Activated T-cell treated with anti-CD3 and anti-CD28 coated beads for 48 hours (primary cell): ENCODE measurements at regions not wholly inside any gene's neighbourhood (a gene's known extent, or its start where the extent isn't known, plus 50 kb on each side); places are given as distances from the start of the nearest gene placed in this dataset.
A peak's percentile ranks its signal among the peaks of the same experiment; 100 is the strongest.

Source experiments
- DNase-seq: peaks from one replicate; pipeline ENCODE4 v3.0.0-alpha.2; 2020; ENCODE audit warnings: low read depth

GRCh38 chr6:141307309-141307998, 825.3 kb upstream of the GJE1 start:
- peak; percentile 1 for DNase-seq

GRCh38 chr6:141303907-141304306, 828.8 kb upstream of the GJE1 start:
- no peak for DNase-seq

GRCh38 chr6:141301779-141302178, 830.9 kb upstream of the GJE1 start:
- no peak for DNase-seq

DNA sequence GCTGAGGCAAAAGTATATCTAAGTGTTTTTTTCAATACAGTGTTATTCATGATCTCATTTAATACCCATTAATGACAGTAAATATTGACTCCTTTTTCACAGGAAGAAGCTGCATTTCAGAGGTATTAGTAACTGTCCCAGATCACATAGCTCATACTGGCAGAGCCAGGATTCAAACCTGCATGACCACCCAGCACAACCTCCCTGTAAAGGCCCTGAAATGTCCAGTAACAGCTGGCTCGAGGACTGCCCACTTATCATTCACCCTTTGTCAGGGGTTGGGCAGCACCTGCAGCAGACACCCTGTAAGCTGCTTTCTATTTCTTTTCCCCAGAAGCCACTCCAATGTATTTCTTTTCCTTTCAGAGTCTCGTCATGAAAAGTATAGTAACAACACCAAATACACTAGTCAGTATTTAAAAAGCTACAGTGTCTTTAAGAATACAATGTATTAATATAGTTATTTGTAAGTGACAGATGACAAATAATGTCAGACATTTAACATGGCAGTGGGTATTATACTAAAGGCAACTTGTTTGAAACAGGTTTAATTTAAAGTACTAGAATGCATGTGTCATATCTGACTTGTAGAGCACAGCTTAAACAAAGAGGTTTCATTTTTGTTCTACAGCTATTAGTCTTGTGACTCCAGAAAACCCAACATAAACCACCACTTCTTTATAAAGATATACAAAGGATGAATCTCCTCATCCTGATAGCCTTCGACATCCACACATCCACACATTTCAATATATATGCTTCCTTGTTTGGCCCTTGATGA, 841.6 kb upstream of the GJE1 start:
- no peak for DNase-seq

GRCh38 chr6:141288947-141289346, 843.8 kb upstream of the GJE1 start:
- DNase-seq: no peak

DNA sequence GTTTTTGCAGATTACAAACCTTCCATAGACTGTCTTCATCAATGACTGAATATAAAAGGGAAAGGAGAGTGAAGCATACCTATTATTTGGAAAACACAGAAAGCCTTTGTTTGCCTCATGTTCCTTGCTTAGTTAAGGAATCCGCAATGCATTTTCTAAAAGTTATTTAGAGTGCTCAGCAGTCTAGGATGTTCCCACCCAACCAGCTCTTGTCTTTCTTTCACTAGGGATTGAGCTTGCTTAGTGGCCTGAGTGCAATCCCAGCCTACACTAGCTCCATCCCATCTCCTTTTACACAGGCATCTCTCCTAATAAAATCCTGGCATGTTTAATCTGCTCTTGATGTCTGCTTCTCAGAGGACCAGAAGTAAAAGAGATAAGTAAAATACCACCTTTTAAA, 850.5 kb upstream of the GJE1 start:
- DNase-seq: no peak

DNA sequence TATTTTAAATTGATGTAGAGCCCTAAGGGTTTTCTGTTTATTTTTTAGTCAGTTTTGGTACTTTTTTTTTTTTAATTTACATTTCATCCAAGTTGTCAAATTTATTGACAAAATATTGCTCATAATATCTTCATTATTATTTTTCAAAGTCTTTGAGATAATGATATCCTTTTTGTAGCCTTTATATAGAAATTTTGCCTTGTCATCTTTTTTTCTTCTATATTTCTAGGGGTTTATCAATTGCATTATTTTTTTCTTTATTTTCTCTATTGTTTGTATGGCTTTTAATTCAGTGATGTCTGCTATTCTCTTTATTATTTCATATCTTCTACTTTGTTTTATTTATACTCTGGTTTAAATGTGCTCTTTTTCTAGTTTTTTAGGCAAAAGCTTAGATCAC, 863.0 kb upstream of the GJE1 start:
- no peak for DNase-seq

DNA sequence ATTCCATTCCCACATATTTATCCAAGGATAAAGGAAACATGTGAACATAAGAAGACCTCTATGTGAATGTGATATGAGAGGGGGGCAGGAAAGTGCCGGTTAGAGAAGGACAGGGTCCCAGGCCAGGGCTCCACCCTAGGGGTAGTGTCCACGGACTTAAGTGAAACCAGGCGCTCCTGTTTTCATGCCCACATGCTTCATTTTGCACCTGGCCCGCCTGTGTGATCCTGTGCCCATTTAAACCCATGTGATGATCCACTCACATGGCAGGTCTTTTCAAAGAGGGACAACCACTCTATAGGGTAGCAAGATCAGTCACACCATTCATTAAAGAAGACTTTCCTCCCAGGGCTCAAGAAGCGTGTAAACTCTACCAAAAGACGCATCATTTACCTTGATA, 865.3 kb upstream of the GJE1 start:
- DNase-seq: no peak

DNA sequence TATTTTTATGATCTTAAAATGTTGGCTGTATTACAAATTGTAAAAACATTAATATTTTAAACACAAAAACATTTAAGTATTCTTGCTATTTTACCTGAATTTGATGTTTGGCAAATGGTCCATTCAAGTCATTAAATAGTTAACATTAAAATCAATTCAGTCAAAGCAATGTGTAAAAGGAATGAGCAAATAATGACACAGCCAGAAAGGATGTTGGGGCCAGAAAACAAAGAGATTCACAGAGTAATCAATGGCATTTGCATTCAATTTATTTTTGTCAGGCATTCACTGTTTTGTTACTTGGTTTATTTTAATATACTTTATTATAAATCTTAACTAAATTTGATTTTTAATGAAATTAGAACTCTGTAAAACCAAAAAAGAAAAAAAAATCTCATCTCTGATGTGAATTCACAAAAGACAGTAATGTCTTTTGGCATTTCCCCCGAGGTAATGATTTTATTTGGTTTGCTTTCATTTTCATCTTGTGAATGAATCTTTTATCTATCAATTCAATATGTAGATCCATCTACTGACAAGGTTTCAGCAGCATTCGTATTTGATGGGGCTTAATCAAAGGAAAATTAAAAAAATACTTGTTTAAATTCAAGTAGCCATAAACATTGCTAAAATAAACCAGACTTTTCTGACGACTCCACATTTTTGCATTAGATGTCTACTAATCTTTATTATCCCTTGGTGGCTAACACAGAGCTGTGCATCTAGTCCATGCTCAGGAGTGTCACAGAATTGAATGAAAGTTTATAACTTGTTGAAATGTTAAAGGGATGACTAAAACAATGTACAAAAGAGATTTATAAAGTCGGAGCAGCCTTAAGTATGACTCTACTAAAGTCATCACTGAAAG, 866.7 kb upstream of the GJE1 start:
- DNase-seq: no peak

DNA sequence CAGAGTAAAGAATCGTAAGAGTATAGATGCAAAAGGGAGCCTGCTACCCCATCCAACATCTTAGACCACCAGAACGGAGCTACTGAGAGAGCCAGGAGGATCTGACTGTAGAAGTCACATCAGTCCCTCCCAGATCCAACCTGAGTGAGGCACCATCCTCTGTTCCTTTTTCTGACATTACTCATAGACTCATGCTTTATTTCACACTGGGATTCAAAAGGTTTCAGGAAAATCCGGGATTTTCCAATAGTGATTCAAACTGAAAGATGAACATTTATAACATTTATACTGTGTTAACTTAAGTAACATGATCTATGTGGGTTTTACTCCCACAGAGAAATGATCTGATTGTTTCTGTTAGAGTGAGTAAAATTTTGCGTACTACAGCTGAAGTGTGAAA, 868.6 kb upstream of the GJE1 start:
- no peak for DNase-seq

DNA sequence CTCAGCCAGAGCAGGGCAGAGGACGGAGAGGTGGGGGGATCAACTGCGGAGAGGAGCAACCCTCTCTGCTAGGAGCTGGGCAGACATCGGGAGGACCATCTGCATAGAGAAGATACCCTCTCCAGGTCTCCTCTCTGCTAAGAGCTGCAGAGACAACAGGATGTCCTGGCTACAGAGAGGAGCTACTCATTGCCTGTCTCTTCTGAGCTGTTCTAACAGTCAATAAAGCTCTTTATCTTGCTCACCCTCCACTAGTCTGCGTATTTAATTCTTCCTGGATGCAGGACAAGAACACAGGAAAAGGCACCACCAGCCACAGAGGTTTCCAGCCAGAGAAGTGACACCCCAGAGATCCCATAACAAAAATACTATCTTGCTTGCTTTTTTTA, 871.1 kb upstream of the GJE1 start:
- DNase-seq: no peak

DNA sequence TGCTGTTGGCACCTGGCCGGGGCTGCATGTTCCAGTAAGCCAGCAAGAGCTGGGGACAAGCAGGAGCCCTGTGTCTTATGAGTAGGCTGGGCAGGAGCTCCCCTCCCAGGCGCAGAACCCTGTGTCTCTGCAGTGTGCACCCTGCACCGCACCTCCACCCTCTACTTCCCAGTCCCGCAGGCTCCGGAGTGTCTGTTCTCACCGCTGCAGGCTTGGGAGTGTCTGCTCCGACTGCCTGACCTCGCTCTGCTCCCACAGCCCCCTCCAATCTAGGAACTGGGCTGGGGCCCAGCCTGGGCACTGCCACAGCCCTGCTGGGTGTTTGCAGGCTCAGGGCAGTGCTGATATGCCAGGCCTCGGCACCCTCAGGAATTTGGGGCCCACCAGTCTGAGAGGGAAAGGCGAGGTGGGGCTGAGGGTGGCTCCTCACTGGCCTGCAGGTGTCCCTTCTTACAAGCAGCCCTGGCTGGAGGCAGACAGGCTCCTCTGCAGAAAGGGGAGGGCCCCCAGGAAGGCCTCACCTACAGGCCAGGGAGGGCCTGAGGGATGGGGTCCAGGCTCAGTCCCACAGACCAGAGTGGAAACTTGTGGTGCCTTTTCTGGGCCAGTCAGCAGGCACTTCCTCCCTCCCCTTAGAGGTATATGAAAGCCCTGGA, 871.6 kb upstream of the GJE1 start:
- DNase-seq: no peak

DNA sequence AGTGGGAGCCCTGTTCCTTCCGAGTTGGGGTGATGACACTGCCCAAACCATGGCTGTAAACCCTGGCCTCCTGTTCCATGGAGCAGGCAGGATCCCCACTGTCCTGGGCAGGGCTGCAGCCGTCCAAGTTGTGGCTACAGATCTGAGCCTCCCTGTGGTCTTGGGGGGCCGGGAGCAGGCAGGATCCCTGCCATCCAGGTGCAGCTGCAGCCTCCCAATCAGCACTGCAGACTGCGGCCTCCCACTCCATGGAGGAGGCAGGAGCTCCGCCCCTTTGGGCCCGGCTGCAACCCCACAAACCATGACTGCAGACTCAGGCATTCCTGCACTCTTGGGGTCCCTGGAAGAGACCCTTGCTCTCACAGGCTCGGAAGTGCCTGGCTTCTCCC, 872.1 kb upstream of the GJE1 start:
- DNase-seq: no peak

- DNase-seq: no peak
Observed at GRCh38 chr6:141259807-141260206, 872.9 kb upstream of the GJE1 start.

- DNase-seq: no peak
Observed at GRCh38 chr6:141259091-141259490, 873.6 kb upstream of the GJE1 start.

- DNase-seq: no peak
Observed at GRCh38 chr6:141258516-141258915, 874.2 kb upstream of the GJE1 start.

DNA sequence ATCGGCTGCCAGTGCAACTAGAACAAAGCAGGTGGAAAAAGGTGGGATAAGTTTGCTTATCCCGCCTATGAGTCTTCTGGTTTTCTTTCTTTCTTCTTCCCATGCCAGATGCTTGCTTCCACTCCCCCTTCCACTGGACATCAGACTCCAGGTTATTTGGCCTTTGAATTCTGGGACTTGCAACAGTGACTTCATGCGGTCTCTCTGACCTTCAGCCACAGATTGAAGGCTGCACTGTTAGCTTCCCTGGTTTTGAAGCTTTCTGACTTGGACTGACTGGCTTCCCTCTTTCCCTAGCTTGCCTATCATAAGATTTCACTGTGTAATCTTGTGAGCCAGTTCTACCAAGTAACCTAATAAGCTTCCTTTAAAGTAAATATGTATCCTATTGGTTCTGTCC, 878.4 kb upstream of the GJE1 start:
- DNase-seq: no peak

DNA sequence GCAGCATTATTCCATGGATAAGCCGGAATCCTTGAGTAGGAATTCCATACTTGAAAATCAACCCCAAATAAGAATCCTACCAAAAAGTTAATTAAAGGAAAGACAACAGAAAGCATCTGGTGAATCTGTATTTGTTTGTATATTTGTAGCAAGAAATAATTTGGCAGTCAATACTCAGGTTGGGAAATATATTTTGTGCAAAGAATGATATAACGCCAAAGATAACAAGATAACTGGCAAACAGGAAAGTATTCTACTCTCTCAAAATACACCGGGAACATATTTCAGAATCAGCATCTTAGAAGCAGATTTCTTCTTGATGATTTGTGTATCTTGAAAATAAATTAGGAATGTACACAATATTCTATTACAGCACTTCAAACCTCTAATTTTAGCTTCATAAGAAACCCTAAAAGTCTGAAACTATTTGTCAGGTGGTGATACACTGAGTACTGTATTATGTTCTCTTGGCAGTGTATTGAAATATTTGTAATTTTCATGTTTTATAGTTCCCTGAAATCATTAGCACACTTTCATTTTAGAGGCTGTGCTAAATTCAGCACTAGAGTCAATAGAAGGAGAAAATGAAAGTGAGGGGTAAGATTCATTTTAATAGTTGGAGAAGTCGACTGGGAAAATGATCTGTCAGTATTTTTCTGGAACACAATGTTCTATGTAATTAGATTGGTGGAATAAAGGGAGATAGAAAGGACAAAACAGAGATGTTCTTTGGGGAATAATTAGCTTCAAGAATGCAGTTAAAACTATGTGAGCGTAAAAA, 879.7 kb upstream of the GJE1 start:
- no peak for DNase-seq

GRCh38 chr6:141251286-141251685, 881.4 kb upstream of the GJE1 start:
- DNase-seq: no peak

DNA sequence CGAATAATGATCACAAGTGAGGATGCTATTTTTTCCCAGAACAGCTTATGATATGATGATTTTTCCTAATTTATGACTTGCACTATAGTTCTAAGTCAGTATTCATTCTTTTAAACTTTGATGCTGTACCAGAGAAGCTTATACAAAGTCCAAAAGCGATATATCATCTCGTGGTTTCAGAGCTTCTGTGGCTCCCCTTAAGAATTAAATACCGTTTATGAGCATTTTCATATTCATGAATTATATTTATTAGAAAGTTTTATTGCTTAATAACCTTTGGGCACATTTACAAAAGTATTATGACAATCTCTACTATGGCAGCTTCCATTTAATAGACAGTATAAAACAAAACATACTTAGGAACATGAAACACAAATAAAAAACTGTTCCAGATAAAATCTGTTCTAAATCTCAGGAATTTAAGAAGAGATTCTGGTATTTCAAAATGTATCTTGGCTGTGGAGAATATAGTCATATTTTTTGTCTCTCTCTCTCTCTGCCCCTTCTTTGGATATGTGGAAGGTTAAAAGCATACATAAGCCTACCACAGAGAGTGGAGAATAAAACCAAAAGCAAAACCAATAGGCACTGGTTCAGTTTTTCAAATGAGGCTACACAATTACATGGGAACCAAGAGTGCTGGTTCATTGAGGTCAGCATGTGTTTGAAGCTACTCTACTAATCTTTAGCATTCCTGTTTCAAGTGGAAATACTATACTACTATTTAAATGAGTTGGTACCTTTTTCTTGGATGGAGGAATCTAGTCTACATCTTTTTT, 884.5 kb upstream of the GJE1 start:
- no peak for DNase-seq

DNA sequence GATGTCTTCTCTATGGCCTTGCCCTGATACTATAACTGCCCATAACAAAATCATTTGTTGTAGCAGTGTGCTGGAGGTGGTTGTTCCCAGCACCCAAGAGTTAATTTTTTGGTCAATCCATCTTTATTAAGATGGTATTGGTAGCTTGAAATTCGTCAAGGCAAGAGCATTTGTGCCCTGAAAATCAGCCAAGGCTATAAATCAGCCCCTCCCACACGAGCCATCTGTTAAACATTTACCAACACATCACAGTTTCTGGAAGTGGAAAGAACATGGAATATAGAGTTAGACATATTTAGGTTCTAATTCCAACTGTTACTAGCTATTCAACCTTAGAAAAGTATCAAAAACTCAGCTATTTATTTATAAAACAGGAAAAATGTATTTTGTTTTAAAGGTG, 888.4 kb upstream of the GJE1 start:
- no peak for DNase-seq
